GM18499 (cell line): ENCODE measurements at regions not wholly inside any gene's neighbourhood (a gene's known extent, or its start where the extent isn't known, plus 50 kb on each side); places are given as distances from the start of the nearest gene placed in this dataset.

Experiments
- ATAC-seq: cut with Tn5 transposase; IDR thresholded peaks from one replicate; pipeline ENCODE4 v1.9.1; 2021; ENCODE audit warnings: moderate number of reproducible peaks; ENCODE audit not compliant: insufficient read depth, unreplicated experiment

- no peak for ATAC-seq
Observed at GRCh38 chr6:77204555-77204954, 258.7 kb downstream of the HTR1B start.

- no peak for ATAC-seq
Observed at GRCh38 chr6:77183447-77183846, 279.8 kb downstream of the HTR1B start.

GRCh38 chr6:77181749-77182148, 281.5 kb downstream of the HTR1B start:
- no peak for ATAC-seq

- no peak for ATAC-seq
Observed at GRCh38 chr6:77180326-77180725, 283.0 kb downstream of the HTR1B start.

GRCh38 chr6:77178821-77179220, 284.5 kb downstream of the HTR1B start:
- ATAC-seq: no peak

GRCh38 chr6:77177470-77177869, 285.8 kb downstream of the HTR1B start:
- ATAC-seq: no peak

- no peak for ATAC-seq
Observed at GRCh38 chr6:77173472-77174074, 289.7 kb downstream of the HTR1B start.

GRCh38 chr6:77172578-77172977, 290.7 kb downstream of the HTR1B start:
- ATAC-seq: no peak

GRCh38 chr6:77159730-77160129, 303.6 kb downstream of the HTR1B start:
- no peak for ATAC-seq

GRCh38 chr6:77151241-77151640, 312.1 kb downstream of the HTR1B start:
- ATAC-seq: no peak

- no peak for ATAC-seq
Observed at GRCh38 chr6:77150736-77151135, 312.6 kb downstream of the HTR1B start.

GRCh38 chr6:77145244-77145643, 318.0 kb downstream of the HTR1B start:
- ATAC-seq: no peak

- no peak for ATAC-seq
Observed at GRCh38 chr6:77143659-77144447, 319.4 kb downstream of the HTR1B start.

- no peak for ATAC-seq
Observed at GRCh38 chr6:77136086-77136485, 327.2 kb downstream of the HTR1B start.

- ATAC-seq: no peak
Observed at GRCh38 chr6:77133031-77133430, 330.3 kb downstream of the HTR1B start.

GRCh38 chr6:77131426-77131825, 331.9 kb downstream of the HTR1B start:
- no peak for ATAC-seq

- ATAC-seq: no peak
Observed at GRCh38 chr6:77124604-77125003, 338.7 kb downstream of the HTR1B start.

- ATAC-seq: no peak
Observed at GRCh38 chr6:77123527-77123926, 339.8 kb downstream of the HTR1B start.

GRCh38 chr6:77106992-77107391, 356.3 kb downstream of the HTR1B start:
- ATAC-seq: no peak

GRCh38 chr6:77105091-77105490, 358.2 kb downstream of the HTR1B start:
- no peak for ATAC-seq

- no peak for ATAC-seq
Observed at GRCh38 chr6:77097940-77098339, 365.4 kb downstream of the HTR1B start.
